HG02852 (cell line): ENCODE measurements at regions not wholly inside any gene's neighbourhood (a gene's known extent, or its start where the extent isn't known, plus 50 kb on each side); places are given as distances from the start of the nearest gene placed in this dataset.

Experiments used
- ATAC-seq: cut with Tn5 transposase; IDR thresholded peaks from one replicate; pipeline ENCODE4 v1.9.1; 2021; ENCODE audit warnings: mild to moderate bottlenecking, moderate library complexity; ENCODE audit not compliant: unreplicated experiment

DNA sequence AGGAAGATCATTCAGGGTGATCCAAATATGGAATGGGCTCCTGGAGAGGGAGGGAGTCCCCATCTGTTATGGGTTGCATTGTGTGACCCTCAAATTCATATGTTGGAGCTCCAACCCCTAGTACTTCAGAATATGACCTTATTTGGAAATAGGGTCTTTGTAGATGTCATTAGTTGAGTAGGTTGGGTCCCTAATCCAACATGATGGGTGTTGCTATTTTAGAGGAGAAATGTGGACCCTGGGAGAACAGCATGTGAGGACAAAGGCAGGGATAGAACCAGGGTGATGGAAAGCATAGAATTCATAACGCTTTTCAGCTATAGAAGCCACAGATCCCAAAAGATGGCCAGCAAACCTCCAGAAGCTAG lies 91.5 kb upstream of the SMNDC1 start:
- ATAC-seq = no peak

DNA sequence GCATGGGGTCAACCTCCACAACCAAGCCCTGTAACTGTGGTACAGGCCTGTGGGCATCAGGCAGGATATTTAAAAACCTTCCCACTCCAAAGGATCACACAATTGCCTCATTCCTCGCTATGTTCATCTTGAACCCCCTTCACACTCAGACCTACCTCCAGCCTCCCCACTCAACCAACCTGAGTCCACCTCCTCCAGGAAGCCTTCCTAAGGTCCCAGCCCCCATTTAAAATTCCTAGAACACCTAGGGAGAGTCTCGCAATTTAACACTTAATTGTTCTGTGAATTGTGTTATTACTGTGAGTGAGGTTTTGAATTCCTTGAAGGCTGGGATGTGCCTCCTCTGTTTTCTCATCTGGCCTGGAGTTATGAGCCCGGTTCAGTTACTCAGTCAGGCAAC lies 93.1 kb upstream of the SMNDC1 start:
- no peak for ATAC-seq

DNA sequence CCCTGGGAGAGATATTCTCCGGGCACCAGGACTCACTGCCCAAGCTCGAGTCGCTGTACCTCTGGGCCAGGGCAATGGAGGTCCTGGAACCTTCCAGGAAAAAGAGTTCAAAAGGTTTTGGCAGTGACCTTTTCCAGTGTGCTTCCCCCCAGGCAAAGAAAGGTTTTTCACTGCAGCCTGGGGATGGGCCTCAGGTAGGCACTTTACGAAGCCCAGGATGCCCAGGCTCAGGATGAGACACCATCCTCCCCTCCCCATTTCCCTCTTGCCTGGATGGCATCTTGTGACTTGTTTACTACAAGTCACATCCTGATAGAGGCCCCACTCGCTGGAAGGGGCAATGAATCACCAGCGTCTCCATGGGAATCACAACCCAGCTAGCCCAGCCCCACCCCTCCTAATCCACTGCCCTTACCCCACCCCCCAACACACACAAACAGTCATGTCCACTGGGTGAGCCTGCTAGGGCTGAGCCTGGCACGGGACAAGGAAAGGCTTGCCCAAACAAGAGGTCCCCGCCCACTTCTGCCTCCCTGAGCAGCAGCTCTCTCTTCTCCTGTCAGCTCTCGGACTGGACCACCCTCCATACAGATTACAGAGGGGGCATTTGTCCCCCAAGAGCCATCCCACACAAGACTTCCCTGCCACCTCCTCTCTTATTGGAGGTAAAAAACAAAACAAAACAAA lies 93.8 kb upstream of the SMNDC1 start:
- ATAC-seq = no peak

DNA sequence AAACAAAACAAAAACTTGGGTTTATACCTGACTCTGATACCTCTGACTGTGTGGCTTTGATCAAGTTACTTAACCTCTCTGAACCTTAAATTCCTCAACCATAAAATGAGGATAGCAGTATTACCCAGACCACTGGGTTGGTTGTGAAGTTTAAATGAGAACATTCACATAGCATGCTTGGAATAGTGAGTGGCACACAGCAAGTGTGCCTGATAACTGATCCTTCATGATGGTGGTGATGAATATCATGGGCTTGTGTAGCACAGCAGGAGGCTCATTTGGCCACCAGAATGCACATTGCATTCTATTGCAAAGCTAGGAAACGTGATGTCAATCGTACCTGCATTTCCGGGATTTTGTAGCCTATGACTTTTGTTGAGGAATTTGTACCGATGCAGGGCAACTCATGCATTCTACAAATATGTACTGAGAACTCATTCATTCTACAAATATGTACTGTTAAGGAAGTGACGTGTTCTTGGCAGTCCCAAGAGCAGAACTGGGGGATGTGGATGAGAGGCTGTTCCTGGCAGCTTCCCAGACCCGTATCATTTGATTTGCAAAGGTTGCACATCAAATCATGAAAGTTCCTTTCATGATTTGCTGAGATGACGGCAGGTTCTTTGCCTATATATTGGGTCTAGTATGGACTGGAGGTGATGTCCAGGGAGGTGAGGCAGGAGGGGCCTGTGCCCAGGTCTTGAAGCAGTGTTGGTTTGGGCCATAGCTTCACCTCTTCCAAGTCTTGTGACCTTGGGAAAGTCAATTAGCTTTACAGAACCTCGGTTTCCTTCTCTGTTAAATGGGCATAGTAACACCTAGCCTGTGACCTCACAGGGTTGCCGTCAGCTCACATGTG lies 94.6 kb upstream of the SMNDC1 start:
- no peak for ATAC-seq

DNA sequence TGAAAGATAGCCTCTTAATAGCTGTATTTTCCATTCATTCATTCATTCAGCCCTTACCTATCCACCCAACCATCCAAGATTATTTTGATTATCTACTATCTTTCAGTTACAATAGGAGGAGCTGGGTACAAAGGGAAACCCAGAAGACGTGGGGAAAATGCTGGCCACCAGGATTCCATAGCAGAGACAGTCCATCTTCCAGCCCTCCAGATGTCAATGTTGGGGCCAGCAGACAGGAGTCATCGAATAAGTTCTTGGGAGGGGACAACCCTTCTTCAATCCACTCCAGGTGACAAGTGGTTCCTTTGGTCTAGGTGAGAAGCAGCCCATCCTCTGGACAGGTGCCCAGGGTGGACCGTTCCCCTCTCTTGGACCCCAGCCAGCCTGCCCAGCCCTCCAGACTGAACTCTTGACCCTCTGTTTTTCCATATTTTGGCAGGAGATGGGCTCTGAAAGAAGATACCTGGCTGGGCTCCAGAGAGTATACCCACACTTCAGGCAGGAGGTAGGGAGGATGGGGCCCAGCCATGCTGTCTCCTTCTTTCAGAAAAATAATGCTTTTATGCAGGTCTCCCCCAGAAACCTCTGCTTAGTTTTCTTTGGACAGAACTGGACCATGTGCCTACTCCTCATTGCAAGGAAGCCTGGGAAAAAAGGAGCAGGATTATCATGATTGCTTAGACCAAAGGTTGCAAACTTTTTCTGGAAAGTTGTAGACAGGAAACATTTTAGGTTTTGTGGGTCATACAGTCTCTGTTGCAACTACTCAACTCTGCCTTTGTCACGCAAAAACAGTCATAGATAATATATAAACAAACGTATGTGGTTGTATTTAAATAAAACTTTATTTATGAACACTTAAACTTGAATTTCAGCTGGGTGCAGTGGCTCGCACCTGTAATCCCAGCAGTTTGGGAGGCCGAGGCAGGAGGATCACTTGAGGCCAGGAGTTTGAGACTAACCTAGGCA lies 95.5 kb upstream of the SMNDC1 start:
- ATAC-seq = no peak

DNA sequence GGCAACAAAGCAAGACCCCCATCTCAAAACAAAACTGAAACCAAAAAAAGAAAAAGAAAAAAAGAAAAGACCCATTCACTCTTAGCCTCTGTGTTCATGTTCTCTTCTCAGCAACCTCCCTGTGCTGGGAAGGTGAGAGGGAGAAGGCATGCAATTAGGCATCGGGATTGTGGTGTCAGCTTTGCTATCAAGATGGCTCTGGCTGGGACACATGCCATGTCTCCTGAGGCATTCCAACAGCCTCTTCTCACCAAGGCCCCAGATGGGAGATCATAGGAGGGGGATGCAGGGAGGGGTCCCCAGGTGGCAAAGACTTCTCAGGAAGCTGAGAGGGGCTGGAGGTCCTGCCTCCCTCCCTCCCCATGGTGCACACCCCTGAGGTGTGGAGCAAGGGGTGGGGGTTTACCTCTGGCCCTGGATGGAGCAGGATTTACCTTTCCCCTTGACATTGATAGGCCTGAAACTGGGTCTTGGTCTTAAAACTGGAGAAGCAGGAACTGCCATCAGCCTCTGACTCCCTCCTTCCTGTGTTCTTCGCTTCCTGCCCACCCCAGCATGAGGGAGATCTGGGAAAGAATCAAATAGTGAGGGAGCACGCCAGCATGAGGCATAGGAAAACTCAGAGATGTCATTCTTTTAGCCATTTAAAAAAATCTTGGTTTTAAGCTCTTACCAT lies 96.2 kb upstream of the DUSP5 start:
- no peak for ATAC-seq

DNA sequence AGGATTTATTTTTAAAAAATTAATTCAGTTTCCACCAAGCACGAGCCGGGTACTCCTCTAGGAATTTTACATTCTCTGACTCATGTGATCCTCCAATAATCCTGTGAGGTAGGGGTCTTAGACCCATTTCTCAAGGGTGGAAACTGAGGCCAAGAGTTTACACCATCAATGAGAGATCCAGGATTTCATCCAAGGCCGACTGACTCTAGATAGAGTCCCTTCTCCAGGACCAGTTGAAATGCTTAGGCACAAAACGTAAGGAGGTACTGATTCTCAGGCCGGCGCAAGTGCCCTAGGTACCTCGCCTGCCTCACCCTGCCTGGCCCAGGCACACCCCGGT lies 95.7 kb upstream of the DUSP5 start:
- ATAC-seq = no peak

DNA sequence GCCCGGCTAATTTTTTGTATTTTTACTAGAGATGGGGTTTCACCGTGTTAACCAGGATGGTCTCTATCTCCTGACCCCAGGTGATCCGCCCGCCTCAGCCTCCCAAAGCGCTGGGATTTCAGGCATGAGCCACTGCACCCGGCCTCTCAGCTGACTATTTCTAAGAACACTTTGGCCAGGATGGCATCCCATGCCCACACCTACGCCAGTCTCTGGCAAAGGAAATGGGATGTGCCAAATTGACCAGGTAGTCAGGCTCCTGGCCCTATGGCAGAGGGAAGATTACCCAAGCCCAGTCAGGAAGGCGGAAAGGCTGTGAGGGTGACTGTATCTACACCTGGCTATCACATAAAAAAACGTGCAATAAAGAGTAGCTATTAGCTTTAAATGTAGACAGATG lies 94.1 kb upstream of the DUSP5 start:
- no peak for ATAC-seq

DNA sequence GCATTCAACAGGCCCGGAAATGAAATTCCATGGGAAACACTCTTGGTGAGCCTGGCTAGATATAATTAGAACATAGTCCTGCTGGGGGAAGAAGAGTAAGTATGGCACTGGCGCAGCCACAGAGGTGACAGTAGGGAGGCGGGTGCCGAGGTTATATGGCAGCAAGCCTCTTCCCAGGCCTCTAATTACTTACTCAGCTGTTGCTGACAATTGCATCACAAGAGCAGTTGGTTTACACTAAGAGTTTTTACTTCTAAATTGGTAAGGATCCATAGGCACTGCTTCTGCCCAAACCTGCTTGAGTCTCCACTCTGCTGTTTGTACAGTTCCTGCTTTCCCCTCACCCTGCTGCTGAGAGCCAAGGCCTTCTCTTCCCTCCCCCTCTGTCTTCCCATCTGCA lies 93.3 kb upstream of the DUSP5 start:
- ATAC-seq = no peak

DNA sequence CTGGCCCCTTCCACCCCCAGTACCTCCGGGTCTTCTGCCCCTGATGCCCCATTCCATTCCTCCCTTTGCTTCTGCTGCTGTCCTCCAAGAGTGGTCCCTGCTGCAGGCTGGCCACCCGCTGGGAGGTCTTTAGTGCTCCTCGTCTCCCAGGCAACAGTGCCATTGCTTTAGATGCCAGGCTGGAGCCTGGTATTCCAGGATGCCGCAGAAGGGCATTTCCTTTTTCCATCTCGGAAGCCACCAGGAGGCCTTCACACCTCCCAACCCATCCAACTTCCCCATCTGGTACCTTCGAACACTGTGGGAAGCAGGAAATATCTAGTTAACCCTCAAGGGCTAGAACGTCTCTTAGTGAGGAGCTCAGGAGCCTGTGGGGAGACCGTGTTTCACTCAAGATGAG lies 92.9 kb upstream of the DUSP5 start:
- ATAC-seq = no peak

DNA sequence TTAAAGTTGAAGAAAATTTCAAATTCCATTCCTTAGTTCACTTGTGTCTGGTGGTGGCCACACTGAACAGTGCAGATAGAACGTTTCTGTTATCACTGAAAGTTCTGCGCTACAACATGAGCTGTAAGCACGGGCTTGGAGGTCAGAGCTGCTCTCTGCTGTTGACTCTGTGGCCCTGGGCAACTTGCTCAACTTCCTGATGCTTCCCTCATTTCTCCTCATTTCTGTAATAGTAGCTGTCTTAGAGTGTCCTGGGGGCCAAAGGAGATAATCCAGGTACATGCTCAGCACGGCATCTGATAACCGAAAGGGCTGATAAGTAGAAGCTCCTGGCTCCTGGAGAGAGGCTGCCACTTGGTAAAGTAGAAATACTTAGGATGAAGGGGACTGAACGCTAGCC lies 92.3 kb upstream of the DUSP5 start:
- no peak for ATAC-seq

DNA sequence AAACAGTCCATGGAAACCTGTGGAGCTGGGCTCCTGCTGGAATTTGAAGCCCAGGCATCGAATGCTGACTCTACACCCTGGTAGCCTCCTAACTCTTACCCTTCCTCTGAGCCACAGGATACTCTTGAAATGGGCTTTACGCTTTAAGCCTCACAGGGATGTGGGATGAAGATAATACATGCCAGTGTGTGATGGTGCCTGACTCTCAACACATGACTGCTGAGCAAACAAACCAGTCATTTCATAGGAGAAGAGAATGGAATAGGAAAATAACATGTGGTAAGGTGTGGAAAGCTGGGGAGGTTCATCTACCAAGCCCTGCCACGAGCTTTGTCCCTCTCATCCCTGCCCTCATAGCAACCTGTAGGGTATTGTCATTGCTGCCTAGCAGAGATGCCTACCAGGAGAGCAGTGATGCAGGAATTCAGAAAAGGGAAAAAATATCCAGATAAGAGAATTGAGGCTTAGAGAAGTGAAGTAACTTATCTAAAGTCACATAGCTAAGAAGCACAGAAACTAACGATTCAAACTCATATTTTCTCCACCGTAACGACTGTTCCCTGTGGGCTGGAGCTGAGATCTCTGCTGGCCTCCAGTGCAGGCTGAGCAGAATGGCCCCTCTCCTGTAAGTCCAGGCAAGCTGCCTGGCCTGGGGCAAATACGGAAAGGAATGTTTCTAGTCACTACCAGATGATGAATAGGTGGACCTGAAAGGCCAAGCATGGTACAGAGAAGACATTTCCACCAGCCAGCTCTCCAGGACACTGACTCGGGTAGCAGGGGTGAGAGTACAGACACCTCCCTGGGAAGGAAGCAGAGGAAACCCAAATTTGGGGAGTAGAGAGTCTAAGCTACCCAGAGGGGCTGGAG lies 90.2 kb upstream of the DUSP5 start:
- no peak for ATAC-seq

DNA sequence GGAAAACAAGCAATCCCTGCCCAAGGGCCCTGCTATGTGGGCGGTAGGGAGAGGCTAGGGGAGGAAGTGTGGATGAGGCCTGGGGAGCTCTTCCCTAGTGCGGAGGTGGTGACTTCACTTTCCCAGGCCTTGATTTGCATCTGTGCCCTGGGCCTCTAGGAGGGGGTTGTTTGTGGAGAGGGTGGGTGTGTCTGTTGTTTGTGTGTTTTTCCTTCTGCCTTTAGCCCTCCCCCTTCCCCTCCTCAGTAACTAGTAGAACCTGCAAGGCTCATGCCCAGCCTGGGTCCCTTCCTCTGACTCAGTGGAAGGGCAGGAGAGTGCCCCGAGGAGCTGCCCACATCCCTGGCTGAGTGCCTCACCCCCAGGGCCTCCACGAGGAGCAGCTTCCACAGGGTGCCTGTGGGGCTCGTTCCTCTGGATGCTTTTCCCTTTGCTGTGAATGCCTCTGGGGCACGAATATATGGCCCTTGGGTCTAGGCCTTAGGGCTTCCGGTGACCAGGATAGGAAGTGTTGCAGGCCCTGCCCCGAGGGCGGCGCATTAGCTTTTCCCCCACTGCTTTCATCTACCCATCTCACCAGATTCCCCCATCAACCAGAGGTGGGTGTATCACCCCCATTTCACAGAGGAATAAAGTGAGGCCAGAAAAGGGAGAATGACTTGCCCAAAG lies 89.4 kb upstream of the DUSP5 start:
- no peak for ATAC-seq

DNA sequence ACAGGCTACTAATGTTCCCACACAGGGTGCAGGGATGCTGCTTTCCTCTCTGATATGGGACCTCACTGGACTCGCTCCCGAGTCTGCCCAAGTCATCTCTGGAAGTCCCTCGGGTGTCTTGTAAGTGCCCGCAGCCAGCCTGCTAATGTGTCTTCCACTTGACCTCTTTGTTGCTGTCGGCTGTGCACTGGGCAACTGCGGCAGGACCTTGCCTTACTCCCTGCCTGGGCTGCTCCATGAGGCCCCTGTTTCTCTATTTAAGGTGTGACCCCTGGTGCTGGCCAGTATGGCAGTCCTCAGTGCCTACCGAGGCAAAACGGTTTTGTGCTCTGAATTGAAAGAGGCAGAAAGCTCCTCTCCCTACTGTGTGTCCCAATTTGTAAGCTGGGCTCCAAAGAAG lies 88.8 kb upstream of the DUSP5 start:
- ATAC-seq = no peak

DNA sequence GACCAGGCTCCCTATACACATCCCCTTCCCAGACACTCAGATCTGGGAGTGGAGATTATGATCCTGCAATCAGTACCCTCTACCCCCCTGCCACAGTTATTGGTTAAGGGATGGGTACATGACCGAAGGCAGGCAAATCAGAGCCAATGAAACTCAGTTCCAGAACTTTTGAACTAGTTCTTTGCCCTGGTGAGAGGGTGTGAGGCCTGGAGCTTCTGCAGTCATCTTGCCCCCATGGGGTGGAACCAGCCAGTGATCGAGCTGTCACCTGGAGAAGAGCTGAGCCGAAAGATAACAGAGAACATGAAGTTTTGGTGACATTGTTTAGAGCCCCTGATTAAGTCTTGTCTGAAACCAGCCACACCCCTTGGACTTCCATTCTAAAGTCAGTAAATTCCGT lies 88.2 kb upstream of the DUSP5 start:
- no peak for ATAC-seq

DNA sequence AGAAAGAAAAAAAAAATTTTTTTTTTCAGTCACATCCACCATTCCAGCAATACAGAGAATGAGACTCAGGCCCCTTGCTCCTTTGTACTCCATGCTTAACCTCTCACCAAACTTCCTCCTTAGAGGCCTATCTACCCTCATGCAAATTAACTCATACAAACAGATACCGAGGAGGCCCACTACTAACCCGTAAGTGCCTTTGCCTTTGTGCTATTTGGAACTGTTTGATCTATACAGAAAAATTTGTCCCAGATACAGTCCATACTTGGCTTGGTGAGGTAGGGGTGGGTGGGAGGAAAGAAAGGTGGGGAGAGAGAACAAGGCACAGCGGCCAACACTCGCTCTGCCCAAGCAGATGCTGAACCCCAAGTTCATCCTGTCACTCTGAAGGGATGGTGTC lies 87.8 kb upstream of the DUSP5 start:
- ATAC-seq = peak; percentile 38

DNA sequence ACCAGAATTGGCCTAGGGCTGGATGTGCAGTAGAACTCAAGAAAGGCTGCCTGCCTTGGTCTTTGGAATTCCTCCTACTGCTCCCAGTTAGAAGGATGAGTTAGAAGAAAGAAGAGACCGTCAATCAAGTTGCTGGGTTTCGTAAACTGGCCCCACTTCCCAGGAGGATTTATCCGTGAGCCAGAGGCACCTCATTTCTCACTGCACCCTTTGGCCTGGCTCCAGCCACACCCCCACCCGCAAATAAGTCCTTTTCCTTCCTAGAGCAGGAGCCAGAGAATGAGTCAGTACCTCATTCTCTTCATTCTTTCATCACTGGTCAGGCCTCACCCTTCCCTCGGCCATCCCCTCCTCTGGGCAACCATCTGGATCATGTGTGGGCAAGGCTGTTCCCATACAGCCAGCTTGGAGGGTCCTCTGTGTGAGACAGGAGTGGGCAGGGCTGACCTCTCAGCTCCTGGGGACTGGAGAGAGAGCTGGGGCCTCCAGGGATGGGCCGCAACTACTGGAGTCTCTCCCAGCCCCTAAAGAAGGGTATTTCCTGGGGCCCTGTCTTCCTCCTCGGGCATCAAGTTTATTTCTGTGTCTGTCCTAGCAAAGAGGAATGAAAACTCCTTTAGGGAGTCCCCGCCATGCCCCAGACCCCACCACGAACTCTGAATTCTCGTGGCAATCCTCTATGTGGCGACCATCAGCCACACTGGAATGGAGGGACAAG lies 87.2 kb upstream of the DUSP5 start:
- ATAC-seq = no peak

DNA sequence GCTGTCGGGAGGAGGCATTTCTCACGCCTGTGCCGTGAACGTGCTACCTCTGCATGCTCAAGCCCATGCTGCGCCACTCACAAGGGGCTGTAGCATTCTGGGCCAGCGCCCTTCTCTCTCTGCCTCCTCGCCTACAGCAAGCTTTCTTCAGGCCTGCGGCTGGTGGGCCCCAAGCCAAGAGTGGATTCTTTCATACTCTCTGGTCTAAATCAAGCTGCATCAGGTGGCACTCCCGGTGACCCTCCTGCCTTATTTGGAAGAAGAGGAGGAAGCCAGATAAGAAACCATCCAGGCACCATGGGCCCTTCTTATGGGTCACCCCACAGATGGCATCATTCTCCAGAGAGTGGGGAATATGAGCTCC lies 86.7 kb upstream of the DUSP5 start:
- ATAC-seq = no peak
